EL (cell line): ENCODE measurements at regions not wholly inside any gene's neighbourhood (a gene's known extent, or its start where the extent isn't known, plus 50 kb on each side); places are given as distances from the start of the nearest gene placed in this dataset.
A peak's percentile ranks its signal among the peaks of the same experiment; 100 is the strongest.
"Not testable (repeated sequence)": the region's sequence is repeated elsewhere in the genome, so short reads cannot be mapped to it uniquely, and the experiment has no call there.

Source experiments
- DNase-seq: peaks from one replicate; pipeline ENCODE4 v3.0.0-alpha.2; 2016

GRCh38 chr1:22320587-22321344, 130.9 kb upstream of the ZBTB40 start:
- no peak for DNase-seq

DNA sequence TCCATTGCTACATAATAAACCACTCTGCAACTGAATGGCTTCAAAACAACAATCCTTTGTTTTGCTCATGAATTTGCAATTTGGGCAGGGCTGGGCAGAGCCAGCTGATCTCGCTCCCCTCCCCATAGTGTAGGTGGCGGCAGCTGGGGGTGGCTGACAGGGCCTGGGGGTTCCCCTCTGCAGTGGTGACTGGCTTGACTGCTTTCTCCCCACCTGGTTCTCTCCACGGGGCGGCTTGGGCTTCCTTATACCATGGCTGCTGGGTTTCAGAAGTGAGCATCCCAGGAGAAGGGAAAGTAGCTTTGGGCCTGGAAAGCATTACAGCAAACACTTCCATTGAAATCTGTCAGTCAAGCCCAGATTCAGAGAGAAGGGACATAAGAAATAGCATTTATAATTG, 129.7 kb upstream of the ZBTB40 start:
- no peak for DNase-seq

GRCh38 chr1:22323141-22323845, 128.4 kb upstream of the ZBTB40 start:
- no peak for DNase-seq

- no peak for DNase-seq
Observed at GRCh38 chr1:22323846-22324504, 127.7 kb upstream of the ZBTB40 start.

DNA sequence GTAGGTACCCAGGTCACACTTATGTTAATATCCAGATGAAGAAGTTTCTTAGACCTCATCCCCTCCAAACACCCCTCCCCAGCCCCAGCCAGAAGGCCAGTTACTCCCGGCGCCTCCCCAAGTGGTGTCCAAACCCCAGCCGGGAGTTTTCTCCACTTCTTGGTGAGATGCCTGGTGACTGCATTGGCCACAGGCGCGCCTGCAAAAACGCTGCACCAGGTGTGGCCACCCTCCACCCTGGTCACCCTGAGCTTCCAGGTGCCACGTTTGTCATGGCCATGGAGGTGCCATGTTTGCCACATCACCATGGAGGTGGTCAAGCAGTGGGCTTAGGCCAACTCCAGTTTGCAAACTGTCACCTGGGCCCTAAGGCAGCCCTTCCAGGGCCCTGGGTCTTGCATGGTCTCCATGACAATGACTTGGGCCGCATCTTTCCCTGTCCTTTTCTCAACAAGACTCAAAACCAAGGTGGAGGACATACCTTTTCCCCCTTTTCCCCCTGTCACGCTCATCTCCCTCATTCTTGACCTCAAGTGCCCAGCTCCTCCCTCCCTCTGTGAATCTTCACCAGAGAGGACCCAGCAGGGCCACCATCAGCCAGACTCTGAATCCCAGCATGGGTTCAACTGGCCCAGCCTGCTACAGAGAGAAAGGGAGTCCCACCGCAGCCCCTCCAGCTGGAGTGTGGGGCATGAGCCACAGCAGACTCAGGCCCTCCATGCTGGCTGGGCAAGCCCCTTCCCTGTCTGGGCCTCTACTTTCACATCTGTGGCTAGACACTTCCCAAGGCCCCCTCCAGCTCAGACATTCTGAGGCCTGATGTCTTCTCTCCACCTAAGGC, 125.9 kb upstream of the ZBTB40 start:
- DNase-seq, result no peak

DNA sequence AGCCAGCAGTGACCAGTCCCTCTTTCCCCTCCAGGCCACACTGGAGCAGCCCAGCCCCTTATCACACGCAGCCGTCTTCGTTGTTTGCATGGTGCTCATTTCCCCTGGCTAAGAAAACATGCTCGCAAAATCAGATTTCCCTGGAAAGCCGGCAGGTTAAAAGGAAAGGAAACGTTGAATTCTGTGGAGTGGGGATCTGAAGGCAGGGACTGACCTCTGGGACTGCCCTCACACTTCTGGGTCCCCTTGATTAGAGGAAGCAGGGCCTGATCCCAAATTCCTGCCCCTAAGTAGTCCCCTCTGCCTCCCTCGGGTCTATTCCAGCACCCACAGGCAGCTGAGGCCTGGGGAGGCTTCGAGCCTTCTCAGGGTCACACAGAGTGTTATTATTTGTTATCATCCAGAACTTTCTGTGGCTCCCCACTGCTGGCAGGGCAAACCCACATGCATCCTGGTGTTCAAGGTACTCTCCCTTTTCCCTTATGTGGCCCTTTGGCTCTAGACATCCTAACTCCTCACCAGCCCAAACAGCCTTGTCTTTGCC, 125.2 kb upstream of the ZBTB40 start:
- no peak for DNase-seq

- no peak for DNase-seq
Observed at GRCh38 chr1:22326931-22327330, 124.7 kb upstream of the ZBTB40 start.

DNA sequence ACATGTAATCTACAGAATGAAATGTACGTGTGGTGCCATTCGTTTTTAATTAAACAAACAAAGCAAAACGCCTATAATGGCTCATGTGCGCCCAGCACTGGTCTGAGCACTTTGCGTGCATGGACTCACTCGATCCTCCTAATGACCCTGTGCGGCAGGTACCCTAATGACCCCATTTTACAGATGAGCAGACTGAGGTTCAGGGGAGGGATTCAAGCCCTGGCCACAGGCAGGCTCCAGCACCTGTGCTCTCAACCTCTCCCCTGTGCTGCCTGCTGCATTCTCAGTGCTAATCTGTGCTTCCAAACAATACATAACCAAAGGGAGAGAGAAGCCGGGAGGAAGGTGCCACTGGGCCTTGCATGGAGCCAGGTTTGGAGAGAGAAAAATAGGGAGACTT, 124.2 kb upstream of the ZBTB40 start:
- DNase-seq, result no peak

GRCh38 chr1:22328331-22329147, 123.1 kb upstream of the ZBTB40 start:
- DNase-seq, result no peak

- DNase-seq, result no peak
Observed at GRCh38 chr1:22329148-22329515, 122.5 kb upstream of the ZBTB40 start.

- no peak for DNase-seq
Observed at GRCh38 chr1:22330092-22330759, 121.4 kb upstream of the ZBTB40 start.

DNA sequence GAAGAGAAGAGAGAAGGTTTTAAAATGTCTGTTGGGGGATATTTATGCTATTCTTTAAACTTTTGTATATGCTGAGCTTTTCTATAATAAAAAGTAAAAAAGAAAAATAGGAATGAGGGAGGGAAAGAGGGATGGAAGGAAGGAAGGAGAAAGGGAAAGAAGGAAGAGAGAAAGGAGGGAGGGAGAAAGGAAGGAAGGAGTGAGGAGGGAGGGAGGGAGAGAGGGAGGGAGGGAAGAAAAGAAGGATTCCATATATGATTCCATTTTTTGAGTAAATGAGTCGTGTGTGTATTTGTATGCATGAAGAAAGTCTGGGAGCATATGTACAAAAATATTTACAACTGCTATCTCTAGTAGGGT, 120.9 kb upstream of the ZBTB40 start:
- no peak for DNase-seq

DNA sequence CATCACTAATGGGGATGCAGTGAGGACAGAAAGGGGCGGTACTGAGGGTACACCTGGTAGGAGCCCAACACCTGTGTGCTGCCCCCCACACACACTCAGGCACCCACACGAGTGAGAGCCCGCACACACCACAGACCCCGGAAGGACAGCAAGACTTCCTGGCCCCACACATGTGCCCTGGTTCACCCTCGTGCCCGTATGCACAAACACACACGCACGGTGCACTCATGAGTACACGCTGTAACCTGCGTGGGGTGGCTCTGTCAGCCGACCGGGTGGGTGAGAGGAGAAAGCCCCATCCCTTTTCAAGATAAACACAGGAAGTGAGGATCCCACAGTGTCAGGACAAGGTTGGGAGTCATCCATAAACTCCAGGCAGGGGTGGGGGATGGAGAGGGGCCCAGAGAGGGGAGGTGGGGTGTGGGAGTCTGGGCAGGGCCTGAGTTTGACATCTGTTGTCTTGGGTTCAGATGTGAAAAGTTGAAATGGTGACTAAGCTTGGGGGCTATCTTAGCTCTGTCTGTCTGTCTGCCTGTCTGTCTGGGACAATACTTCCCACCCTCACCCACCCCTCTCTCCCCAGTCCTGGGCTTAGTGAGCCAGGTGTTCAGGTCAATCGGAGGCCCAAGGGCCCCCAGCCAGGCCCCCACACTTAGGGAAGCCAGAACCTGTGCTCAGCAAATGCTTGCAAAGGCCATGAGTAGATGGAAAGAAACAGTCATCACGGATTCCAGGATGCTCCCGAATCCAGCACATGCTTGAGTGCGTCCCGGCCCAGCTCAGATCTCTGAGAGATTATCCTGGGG, 119.8 kb upstream of the ZBTB40 start:
- no peak for DNase-seq

- no peak for DNase-seq
Observed at GRCh38 chr1:22332424-22332717, 119.3 kb upstream of the ZBTB40 start.

DNA sequence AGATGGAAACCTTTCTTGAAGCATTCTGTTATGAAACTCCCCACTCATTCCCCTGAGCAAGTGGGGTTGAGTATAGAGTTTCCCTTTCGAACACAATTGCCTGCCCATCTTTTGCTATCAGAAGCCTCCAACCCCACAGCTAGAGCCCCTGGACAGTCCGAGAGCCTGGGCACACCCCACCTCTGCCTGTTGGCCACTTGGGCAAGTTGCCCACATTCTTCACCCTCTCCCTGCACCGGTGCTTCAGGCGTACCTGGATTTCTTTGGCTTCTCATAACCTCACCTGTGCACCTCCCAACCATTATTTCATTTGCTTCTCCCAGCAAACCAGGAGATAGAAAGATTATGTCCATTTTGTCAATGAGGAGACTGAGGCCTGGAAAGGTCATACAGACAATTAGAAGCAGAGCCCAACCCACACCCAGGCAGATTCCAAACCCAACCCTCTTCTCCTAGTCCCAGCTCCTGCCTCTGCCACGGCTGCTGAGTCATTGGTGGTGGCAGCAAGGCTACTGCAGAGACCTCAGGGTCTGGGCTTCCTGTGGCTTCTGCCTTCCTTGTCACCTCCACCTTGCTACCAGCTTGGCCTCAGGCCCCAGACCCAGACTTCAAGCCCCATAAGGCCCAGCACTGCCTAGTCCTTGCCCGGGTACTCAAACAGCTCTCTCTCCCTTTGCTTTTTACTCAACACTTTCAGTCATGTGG, 118.7 kb upstream of the ZBTB40 start:
- DNase-seq, result peak; percentile 29

- no peak for DNase-seq
Observed at GRCh38 chr1:22333516-22334121, 118.0 kb upstream of the ZBTB40 start.

DNA sequence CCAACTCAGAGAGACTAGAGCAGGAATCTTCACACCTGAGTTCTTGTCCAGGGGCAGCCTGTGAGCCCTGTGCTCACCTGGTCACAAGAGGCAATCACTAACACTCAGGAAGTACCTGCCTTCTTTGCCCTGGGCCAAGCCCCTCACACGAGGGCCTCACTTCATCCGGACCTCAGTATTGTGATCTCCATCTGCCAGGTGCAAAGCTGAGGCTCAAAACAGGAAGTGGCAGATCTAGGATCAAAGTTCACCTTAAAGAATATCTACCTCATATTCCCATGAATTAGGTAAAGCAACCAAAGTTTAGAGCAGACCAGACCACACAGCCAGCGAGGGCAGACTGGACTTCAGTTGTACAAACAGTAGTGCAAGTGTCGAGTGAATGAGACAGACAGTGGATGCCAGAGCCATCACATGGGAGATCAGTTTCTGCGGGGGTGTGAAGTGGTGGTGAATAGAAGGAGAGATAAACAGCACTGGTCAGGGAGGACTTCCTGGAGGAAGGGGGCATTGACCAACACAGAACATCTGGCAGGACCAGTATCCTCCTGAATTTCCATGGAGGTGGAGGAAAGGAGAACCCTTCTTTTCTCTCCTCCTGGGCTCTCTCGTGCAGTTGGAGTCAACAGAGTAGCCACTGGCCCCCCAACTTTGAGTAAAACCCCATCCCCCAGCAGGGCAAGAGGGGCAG, 116.6 kb upstream of the ZBTB40 start:
- DNase-seq, result no peak

- DNase-seq, result not testable (repeated sequence)
Observed at GRCh38 chr1:22336274-22336673, 115.4 kb upstream of the ZBTB40 start.
